NCI-H1930 (cell line): ENCODE measurements at regions not wholly inside any gene's neighbourhood (a gene's known extent, or its start where the extent isn't known, plus 50 kb on each side); places are given as distances from the start of the nearest gene placed in this dataset.

Experiments
- DNase-seq, 2 experiments: peaks; one replicate each; lab custom pipeline; 2025; lab: John Stamatoyannopoulos, UW

- DNase-seq = no peak
These were observed 858.2 kb downstream of the VRK1 start for GRCh38 chr14:97655169-97655948.

- no peak for DNase-seq
These were observed 860.4 kb downstream of the VRK1 start for GRCh38 chr14:97657609-97658008.

DNA sequence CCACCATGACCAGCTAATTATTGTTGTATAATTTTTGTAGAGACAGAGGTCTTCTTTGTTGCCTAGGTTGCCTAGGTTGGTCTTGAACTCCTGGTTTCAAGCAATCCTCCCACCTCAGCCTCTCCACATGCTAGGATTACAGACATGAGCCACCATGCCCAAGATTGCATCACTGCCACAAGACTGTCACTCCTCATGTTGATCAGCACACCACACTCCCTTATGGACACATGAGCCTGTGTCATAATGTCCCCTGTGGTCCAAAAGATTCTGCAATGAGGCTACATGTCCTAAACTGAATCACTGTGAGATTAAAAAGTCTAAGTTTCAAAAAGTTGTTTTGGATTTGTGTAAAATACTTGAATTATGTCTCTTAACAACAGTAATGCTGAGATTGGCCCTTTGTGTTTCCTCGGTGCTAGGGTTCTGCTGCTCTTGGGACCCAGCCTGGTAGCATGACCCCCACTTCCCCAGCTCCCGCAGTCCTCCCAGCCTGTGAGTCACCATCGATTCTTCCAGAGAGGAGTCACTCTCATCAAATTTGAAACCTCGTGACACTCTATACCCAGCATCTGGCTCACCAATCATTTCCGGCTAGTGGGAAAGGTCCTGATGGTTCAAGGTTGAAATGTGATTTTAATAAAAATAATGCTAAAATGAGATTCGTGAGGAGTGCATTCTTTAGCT, 890.9 kb downstream of the VRK1 start:
- no peak for DNase-seq

DNA sequence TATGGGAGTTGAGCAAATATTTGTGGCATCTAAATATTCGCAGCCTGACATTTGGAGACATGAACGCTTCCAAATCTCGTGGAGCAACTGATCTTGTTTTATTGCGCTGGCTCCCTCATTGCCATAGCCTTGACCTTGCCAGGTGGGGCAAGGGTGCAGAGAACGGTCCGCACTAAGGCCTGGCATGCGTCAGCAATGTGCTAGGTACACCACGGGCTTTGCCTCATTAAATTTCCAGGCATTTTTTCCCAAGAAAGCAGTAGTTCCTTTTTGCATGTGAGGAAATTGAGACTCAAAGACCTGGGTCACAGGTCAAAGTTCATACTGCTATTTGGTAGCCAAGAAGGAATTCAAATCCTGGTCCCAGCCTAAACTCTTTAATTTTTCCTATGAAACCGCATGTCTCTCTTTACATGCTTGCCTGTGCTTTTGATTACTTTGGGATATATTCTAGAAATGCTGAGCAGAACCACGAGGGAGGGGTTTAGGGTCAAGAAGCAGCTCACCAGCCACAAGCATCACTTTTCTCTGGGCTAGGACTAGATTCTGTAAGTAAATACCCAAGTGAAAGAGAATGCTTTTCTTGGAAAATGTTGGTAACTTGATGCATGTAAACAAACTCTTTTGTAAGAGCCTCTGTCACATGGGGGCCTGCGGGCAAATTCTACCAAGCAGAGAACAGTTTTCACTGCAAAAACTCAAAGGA, 891.6 kb downstream of the VRK1 start:
- DNase-seq = no peak

- DNase-seq = no peak
These were observed 894.9 kb downstream of the VRK1 start for GRCh38 chr14:97692084-97692483.

DNA sequence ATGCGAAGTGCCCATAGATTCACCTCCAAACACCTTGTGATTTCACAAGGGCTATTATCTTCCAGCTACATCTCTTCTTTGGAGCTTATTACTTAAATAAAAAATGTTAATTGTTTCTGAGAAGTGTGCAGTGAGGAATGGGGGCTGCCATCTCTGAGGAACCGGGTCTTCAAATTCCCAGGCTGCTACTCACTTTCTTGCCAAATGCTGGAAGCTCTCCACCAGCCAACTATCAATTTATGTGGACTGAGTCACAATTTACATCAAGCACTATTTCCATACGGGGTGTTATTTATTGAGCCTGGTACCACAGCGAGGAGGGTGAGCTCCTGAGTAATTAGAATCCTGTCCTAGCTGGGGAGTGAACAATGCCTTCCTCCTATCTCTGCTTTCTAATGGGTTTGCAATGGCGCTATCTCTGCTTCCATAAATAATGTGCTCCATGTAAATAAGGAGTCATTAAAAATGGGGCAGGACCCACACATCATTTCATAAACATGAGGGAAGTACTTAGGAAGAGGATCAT, 898.3 kb downstream of the VRK1 start:
- no peak for DNase-seq

- DNase-seq = no peak
These were observed 900.6 kb downstream of the VRK1 start for GRCh38 chr14:97697772-97698171.

- no peak for DNase-seq
These were observed 901.8 kb downstream of the VRK1 start for GRCh38 chr14:97699026-97699425.

GRCh38 chr14:97703006-97703760, 906.0 kb downstream of the VRK1 start:
- DNase-seq = no peak

- DNase-seq = no peak
These were observed 907.2 kb downstream of the VRK1 start for GRCh38 chr14:97704316-97704885.

GRCh38 chr14:97705107-97705506, 907.9 kb downstream of the VRK1 start:
- no peak for DNase-seq

DNA sequence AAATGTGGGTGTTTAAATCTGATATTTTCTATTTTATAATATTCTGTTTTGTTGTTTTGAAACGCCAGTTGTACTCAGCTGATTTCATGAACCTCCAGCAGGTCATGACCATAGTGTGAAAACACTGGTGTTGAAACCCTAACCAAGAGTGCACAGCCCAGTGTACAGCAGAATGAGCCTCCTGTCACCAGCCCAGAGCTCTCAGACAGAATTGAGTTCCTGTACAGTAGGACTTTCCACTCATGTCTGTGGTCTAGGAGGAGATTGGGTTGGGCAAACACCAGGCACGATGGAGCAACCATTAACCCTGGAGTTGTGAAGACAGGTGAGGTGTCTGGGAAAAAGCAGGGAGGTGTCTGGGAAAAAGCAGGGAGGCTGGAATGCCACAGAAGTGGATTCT, 908.8 kb downstream of the VRK1 start:
- no peak for DNase-seq

- no peak for DNase-seq
These were observed 909.6 kb downstream of the VRK1 start for GRCh38 chr14:97706819-97707218.

DNA sequence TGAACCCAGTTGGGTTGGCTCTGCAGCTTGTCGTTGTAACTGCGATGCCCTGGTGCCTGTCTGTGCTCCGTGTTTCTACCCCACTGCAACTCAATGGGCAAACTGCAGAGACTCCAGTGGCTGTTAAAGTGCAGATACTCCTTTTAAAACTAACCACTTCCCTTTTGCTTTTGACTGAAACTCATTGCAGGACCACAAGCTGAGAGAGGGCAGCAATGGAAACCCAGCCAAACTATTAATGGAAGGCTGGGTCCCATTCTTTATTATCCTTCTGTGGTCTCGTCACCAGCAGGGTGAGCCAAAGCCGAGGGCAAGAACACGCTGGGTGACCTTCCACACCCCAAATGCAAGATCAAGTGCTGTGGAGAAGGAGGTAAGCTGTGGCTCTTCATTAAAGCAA, 910.4 kb downstream of the VRK1 start:
- no peak for DNase-seq

- DNase-seq = no peak
These were observed 912.4 kb downstream of the VRK1 start for GRCh38 chr14:97709552-97709951.

DNA sequence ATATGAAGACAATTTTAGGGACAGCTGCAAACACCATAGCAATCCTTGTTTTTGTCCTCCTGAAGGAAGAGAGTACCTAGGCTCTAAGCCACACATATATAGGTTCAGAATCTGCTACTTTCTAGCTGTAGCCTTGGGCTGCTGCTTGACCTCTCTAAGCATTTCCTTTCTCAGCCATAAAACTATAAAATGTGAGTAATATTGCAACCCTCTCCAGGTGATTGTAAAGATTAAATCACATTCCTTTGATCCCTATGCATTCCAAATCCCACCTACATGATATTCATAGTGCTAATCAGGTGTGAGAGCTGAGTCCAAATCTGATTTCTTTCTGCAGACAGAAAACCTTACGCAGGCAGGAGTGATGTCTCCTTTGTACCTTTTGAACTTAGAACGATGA, 913.5 kb downstream of the VRK1 start:
- DNase-seq = no peak

GRCh38 chr14:97712471-97712870, 915.3 kb downstream of the VRK1 start:
- DNase-seq = no peak

DNA sequence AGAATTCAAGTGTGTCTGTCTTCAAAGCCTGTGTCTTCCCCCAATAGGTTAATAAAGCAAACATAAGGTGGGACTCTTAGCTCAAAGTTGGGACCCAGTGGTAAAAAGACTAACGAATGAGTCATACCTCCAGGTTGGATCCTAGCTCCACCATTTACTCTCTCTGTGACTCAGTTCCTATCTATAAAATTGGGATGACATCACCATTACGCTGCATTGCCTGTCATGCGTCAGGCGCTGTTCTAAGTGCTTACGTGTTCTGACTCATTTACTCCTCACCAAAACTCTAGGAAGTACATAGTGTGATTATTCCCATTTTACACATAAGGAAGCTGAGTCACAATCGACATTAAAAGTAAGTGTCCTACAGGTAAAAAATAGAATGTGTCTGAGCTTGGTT, 915.8 kb downstream of the VRK1 start:
- no peak for DNase-seq

DNA sequence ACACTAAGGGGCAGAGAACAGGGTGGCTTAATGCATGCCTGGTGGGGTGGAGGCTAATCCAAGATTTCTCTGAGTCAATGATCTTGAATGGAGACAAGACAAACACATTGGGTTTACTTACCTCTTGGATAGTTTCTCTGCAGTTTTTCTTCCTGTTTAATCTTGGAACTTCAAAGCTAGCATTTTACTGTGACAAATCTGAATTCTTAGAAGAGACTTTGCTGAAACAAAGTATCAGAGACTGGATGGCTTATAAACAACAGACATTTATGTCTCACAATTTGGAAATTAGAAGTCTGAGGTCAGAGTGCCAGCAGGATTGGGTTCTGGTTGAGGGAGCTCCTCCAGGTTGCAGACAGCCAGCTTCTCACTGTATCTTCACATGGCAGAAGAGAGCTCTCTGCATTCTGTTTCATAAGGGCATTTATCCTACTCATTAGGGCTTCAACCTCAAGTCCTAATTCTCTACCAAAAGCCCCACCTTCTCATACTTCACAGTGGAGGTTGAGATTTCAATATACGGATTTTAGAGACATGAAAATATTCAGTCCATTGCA, 921.8 kb downstream of the VRK1 start:
- no peak for DNase-seq

GRCh38 chr14:97719931-97720330, 922.7 kb downstream of the VRK1 start:
- DNase-seq = no peak

DNA sequence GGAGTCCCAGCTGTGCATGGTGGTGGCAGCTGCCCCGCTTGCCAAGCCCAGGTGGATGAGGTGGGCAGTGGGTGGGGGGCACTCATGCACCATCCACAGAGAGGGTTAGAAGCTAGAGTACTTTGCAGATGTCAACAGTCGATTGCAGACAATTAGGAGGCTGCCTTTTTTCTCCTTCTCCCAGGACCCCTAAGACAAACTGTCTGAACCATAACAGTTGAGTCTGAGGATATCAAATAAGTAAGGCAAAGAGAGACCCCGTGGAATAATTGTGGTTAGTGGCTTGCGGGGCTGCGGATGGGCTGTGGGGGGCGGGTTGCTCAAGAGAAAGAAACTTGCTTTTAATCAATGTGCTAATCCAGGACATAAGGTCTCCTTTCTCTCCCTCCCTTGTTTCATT, 926.2 kb downstream of the VRK1 start:
- no peak for DNase-seq
